RWPE2 (cell line): ENCODE measurements at regions not wholly inside any gene's neighbourhood (a gene's known extent, or its start where the extent isn't known, plus 50 kb on each side); places are given as distances from the start of the nearest gene placed in this dataset.

ENCODE experiments used
- ATAC-seq: fragments of 200-7000 bp; cut with Tn5 transposase; 3 replicates; pipeline ENCODE4 v1.9.1; 2021; ENCODE audit warnings: low read depth
- DNase-seq: peaks from one replicate; pipeline ENCODE4 v3.0.0-alpha.2; 2020; ENCODE audit warnings: low spot score
- H3K27ac ChIP-seq: fragments of 450-650 bp; 2 replicates; pipeline ENCODE4 v1.5.1; 2017; ENCODE audit warnings: mild to moderate bottlenecking; ENCODE audit not compliant: poor library complexity, severe bottlenecking
- H3K27me3 ChIP-seq: fragments of 250-450 bp; sonication (Bioruptor Pico); 2 replicates; pipeline ENCODE4 v1.5.1; 2021; ENCODE audit warnings: mild to moderate bottlenecking, moderate library complexity; ENCODE audit not compliant: insufficient read depth, poor library complexity, severe bottlenecking
- H3K36me3 ChIP-seq: fragments of 250-450 bp; sonication (Bioruptor Pico); 2 replicates; pipeline ENCODE4 v1.5.1; 2020; ENCODE audit warnings: low read depth, mild to moderate bottlenecking, moderate library complexity
- H3K4me1 ChIP-seq: fragments of 250-450 bp; sonication (Bioruptor Pico); 2 replicates; pipeline ENCODE4 v1.5.1; 2021; ENCODE audit warnings: mild to moderate bottlenecking, moderate library complexity; ENCODE audit not compliant: insufficient read depth, poor library complexity, severe bottlenecking
- H3K4me3 ChIP-seq: fragments of 250-450 bp; sonication (Bioruptor Pico); 2 replicates; pipeline ENCODE4 v1.5.1; 2021; ENCODE audit warnings: mild to moderate bottlenecking, moderate library complexity; ENCODE audit not compliant: severe bottlenecking
- H3K9me3 ChIP-seq: fragments of 250-450 bp; sonication (Bioruptor Pico); 2 replicates; pipeline ENCODE4 v1.5.1; 2021; ENCODE audit warnings: mild to moderate bottlenecking, moderate library complexity; ENCODE audit not compliant: severe bottlenecking
- TF ChIP-seq, protein P1 (sequence below): fragments of 450-650 bp; IDR thresholded peaks from one replicate; pipeline ENCODE4 v1.5.1; 2017; ENCODE audit warnings: mild to moderate bottlenecking, moderate library complexity; ENCODE audit not compliant: poor library complexity, severe bottlenecking

DNA sequence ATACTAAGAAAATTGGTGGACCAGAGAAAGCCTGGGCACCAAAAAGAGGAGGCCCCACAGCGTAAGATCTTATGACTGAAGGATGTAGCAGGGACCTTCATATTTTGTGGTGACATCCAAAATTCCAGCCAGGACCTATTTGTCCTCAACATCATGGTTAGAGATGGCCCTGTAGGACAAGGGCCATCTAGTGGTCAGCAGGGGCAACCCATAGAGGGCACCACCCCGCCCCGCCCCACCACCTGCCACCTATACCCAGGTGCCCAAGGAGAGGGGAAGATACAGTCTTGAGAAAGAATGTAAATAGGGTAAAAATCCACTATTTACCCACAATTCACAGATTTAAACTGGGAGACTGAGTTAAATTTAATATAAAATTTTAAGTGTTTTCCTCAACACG lies 59.6 kb upstream of the TMEM163 start:
- TF ChIP-seq, protein P1, sequence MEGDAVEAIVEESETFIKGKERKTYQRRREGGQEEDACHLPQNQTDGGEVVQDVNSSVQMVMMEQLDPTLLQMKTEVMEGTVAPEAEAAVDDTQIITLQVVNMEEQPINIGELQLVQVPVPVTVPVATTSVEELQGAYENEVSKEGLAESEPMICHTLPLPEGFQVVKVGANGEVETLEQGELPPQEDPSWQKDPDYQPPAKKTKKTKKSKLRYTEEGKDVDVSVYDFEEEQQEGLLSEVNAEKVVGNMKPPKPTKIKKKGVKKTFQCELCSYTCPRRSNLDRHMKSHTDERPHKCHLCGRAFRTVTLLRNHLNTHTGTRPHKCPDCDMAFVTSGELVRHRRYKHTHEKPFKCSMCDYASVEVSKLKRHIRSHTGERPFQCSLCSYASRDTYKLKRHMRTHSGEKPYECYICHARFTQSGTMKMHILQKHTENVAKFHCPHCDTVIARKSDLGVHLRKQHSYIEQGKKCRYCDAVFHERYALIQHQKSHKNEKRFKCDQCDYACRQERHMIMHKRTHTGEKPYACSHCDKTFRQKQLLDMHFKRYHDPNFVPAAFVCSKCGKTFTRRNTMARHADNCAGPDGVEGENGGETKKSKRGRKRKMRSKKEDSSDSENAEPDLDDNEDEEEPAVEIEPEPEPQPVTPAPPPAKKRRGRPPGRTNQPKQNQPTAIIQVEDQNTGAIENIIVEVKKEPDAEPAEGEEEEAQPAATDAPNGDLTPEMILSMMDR = peak; percentile 27
- H3K9me3 ChIP-seq = no peaks in the 10 kb centered on the region
- no peak overlapping the region for H3K27ac ChIP-seq
- peaks cover 10% of the 10 kb centered on the region for H3K4me1 ChIP-seq
- ATAC-seq = no peak
- H3K4me3 ChIP-seq = no peak overlapping the region
- DNase-seq = no peak
- H3K36me3 ChIP-seq = no peaks in the 10 kb centered on the region
- no peaks in the 10 kb centered on the region for H3K27me3 ChIP-seq

DNA sequence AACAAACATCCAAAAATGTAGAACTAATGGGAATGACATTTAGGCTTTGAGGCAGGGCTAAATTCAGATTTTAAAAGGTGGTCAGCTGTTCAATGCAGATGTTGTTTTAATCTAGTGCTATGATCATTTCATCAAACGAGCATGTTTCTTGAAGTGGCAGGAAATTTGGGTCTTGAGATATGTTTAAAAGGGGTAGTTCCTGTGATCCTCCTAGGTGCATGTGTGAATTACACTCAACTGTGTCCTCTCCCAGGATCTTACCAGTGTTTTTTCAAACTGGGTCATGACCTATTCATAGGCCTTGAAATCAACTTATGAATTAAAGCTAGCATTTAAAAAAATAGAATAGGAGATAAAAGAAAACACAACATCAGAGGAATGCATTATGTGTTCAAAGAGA lies 57.4 kb upstream of the ACMSD start:
- H3K27me3 ChIP-seq = no peaks in the 10 kb centered on the region
- DNase-seq (no peak), ATAC-seq (no peak)
- no peaks in the 10 kb centered on the region for H3K4me1 ChIP-seq
- TF ChIP-seq, protein P1 = no peak
- H3K4me3 ChIP-seq = no peak overlapping the region
- no peaks in the 10 kb centered on the region for H3K36me3 ChIP-seq
- H3K9me3 ChIP-seq = no peaks in the 10 kb centered on the region
- no peak overlapping the region for H3K27ac ChIP-seq

DNA sequence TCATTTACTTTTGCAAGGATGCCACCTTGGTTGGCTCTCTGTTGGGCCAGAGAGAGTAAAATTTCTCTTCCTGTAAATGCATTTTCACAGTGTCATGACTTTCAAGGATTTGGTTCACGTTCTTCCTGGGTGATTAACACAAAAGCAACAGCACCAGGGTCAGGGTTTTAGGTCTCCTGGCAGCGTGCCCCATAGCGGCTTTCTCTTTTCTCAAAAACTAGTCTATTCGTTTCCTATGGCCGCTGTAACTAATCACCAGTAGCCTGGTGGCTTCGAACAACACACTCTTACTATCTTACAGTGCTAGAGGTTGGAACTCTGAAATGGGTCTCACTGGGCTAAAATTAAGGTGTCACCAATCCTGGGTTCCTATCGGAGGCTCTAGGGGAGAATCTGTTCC lies 56.3 kb upstream of the ACMSD start:
- no peak overlapping the region for H3K27ac ChIP-seq
- TF ChIP-seq, protein P1 = no peak
- H3K4me3 ChIP-seq = no peak overlapping the region
- no peak for ATAC-seq
- no peaks in the 10 kb centered on the region for H3K36me3 ChIP-seq
- H3K4me1 ChIP-seq = no peaks in the 10 kb centered on the region
- no peaks in the 10 kb centered on the region for H3K9me3 ChIP-seq
- DNase-seq = no peak
- no peaks in the 10 kb centered on the region for H3K27me3 ChIP-seq

DNA sequence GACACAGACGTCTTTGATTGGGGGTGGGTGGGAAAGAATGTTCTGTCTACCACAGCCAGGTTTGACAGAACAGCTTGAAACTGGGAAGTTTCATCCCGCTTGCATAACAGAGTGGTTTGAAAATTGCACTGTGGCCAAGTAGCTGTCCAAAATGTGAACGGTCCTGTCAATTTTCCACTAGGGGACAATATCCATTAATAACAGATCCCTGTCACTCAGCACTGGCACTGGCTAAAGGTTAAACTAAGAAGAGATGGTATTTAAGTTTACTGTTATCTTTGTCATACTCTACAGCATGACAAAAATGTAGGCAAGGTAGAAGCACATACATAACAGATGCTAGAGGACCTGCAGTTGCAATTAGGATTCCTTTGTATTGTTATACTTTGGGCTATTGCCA lies 55.6 kb upstream of the ACMSD start:
- TF ChIP-seq, protein P1 = no peak
- Histone ChIP-seq H3K4me3 (no peak overlapping the region), H3K27me3 (no peaks in the 10 kb centered on the region), H3K4me1 (no peaks in the 10 kb centered on the region), H3K27ac (no peak overlapping the region), H3K36me3 (no peaks in the 10 kb centered on the region), H3K9me3 (no peaks in the 10 kb centered on the region)
- DNase-seq (no peak), ATAC-seq (no peak)

DNA sequence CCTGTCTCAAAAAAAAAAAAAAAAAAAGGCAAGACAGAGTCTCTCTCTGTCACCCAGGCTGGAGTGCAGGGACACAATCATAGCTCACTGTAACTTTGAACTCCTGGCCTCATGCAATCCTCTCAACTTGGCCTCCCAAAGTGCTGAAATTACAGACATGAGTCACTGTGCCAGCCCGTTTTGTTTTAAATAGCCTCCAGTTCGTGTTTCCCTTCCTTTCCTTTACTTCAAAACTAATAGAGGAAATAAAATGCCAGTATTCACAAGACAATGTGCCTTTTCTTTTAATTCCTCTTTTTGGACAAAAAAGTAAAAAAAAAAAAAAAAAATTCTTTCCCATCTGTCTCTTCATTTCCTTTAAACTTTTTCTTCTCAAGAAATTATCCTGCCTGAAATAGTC lies 54.5 kb upstream of the ACMSD start:
- Histone ChIP-seq H3K27ac (no peak overlapping the region), H3K4me3 (no peak overlapping the region), H3K27me3 (no peaks in the 10 kb centered on the region), H3K9me3 (no peaks in the 10 kb centered on the region), H3K4me1 (no peaks in the 10 kb centered on the region), H3K36me3 (no peaks in the 10 kb centered on the region)
- DNase-seq = no peak
- ATAC-seq = no peak
- TF ChIP-seq, protein P1 = no peak
